ENCODE measurements at regions not wholly inside any gene's neighbourhood (a gene's known extent, or its start where the extent isn't known, plus 50 kb on each side); places are given as distances from the start of the nearest gene placed in this dataset.

GRCh38 chr1:195376190-195376589 lies 1232.0 kb downstream of the KCNT2 start:
- peak; percentile 4 for DNase-seq (ENCODE audit: low read depth)

GRCh38 chr1:195373856-195374255 lies 1234.4 kb downstream of the KCNT2 start:
- no peak for DNase-seq (ENCODE audit: low read depth)

GRCh38 chr1:195345149-195345548 lies 1263.1 kb downstream of the KCNT2 start:
- DNase-seq (ENCODE audit: low read depth) = no peak

GRCh38 chr1:195337646-195338045 lies 1270.6 kb downstream of the KCNT2 start:
- DNase-seq (ENCODE audit: low read depth) = no peak

- no peak for DNase-seq (ENCODE audit: low read depth)
Measured at GRCh38 chr1:195336812-195337211, 1271.4 kb downstream of the KCNT2 start.

GRCh38 chr1:195335541-195335940 lies 1272.7 kb downstream of the KCNT2 start:
- DNase-seq (ENCODE audit: low read depth) = no peak

- no peak for DNase-seq (ENCODE audit: low read depth)
Measured at GRCh38 chr1:195332102-195332501, 1276.1 kb downstream of the KCNT2 start.

GRCh38 chr1:195328681-195329080 lies 1279.6 kb downstream of the KCNT2 start:
- no peak for DNase-seq (ENCODE audit: low read depth)

- DNase-seq (ENCODE audit: low read depth) = no peak
Measured at GRCh38 chr1:195328102-195328501, 1280.1 kb downstream of the KCNT2 start.

GRCh38 chr1:195327361-195327760 lies 1280.9 kb downstream of the KCNT2 start:
- DNase-seq (ENCODE audit: low read depth) = no peak

- no peak for DNase-seq (ENCODE audit: low read depth)
Measured at GRCh38 chr1:195326325-195326724, 1281.9 kb downstream of the KCNT2 start.

- DNase-seq (ENCODE audit: low read depth) = no peak
Measured at GRCh38 chr1:195325181-195325580, 1283.1 kb downstream of the KCNT2 start.

GRCh38 chr1:195306281-195306680 lies 1302.0 kb downstream of the KCNT2 start:
- DNase-seq (ENCODE audit: low read depth) = no peak

- DNase-seq (ENCODE audit: low read depth) = no peak
Measured at GRCh38 chr1:195294911-195295310, 1313.3 kb downstream of the KCNT2 start.

- DNase-seq (ENCODE audit: low read depth) = no peak
Measured at GRCh38 chr1:195278644-195279043, 1329.6 kb downstream of the KCNT2 start.

- DNase-seq (ENCODE audit: low read depth) = no peak
Measured at GRCh38 chr1:195275710-195276109, 1332.5 kb downstream of the KCNT2 start.

GRCh38 chr1:195251900-195252299 lies 1356.3 kb downstream of the KCNT2 start:
- no peak for DNase-seq (ENCODE audit: low read depth)

GRCh38 chr1:195243492-195243891 lies 1364.7 kb downstream of the KCNT2 start:
- DNase-seq (ENCODE audit: low read depth) = no peak

- no peak for DNase-seq (ENCODE audit: low read depth)
Measured at GRCh38 chr1:195241066-195241465, 1367.2 kb downstream of the KCNT2 start.

- DNase-seq (ENCODE audit: low read depth) = no peak
Measured at GRCh38 chr1:195238313-195238712, 1369.9 kb downstream of the KCNT2 start.

- DNase-seq (ENCODE audit: low read depth) = no peak
Measured at GRCh38 chr1:195236991-195237889, 1371.0 kb downstream of the KCNT2 start.

GRCh38 chr1:195218428-195219212 lies 1389.6 kb downstream of the KCNT2 start:
- no peak for DNase-seq (ENCODE audit: low read depth)

GRCh38 chr1:195202241-195202640 lies 1406.0 kb downstream of the KCNT2 start:
- DNase-seq (ENCODE audit: low read depth) = no peak
